ENCODE measurements at regions not wholly inside any gene's neighbourhood (a gene's known extent, or its start where the extent isn't known, plus 50 kb on each side); places are given as distances from the start of the nearest gene placed in this dataset.

GRCh38 chr4:100075056-100075455 is 115.2 kb downstream of the DDIT4L start:
- TF ChIP-seq CTCF (IDR thresholded peaks at IDR 0.05 in 4 of 5, conservative IDR thresholded peaks at IDR 0.05 in 1 of 5) (no peak), POLR2A (IDR thresholded peaks at IDR 0.05) (no peak)

Data from gastrocnemius medialis (tissue), 4 donors.